Mucosa of gallbladder (tissue), 1 donor: ENCODE measurements at regions not wholly inside any gene's neighbourhood (a gene's known extent, or its start where the extent isn't known, plus 50 kb on each side); places are given as distances from the start of the nearest gene placed in this dataset.

ENCODE experiments used
- DNase-seq: peaks from one replicate; pipeline ENCODE4 v3.0.0-alpha.2; 2020; ENCODE audit warnings: low spot score
- donor health status: DM: no; HTN: no; CAD: no.

GRCh38 chr13:106887686-106888085, 319.7 kb upstream of the ARGLU1 start:
- DNase-seq = no peak

DNA sequence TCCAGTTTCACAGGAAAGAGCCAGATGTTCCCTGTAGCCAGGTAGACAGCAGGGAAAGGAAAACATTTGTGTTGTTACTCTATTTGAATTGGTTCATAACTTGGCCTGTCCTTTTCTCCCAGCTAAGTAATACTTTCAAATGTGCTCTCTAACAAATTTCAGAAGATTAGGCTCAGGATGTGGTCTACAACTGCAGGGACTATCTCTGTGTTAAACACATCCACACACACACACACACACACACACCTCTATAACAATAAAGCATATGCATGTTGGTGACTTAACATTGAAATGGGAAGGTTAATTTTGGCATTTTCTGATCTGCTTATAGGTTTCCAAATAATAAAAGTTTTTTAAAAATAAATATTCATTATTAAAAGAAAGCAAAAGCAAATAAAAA, 316.0 kb upstream of the ARGLU1 start:
- DNase-seq = no peak

DNA sequence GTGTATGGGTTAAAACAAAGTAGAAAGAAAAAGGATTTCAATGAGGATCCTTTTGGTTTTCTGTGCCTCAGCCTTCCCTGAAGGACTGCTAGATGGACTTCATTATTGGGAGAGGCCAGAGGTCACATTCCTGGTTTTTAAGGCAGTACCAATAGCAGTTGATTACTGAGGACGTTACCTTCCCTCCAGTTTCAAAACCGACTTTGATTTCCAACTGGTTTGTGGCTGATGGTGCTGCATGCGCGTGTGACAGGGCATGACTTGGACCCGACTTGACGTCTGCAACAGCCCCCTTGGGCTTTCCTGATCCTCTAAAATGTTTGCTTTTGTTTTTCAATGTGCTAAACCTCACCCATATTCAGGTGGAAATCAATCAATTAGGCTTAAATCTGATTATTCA, 314.3 kb upstream of the ARGLU1 start:
- DNase-seq = no peak

DNA sequence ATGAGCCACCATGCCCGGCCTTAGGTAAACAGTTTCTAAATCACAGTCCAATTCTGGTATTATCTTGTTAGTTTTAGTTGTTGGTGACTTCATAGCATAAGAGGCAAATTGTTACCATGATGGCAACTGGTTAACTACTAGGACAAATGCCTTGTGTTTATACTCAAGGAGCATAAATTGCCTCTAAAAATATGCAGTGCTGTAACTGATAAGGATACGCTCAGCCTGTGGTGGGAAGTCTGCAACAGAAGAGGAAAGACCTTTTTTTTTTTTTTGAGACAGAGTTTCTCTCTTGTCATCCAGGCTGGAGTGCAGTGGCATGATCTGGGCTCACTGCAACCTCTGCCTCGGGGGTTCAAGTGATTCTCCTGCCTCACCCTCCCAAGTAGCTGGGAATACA, 311.9 kb upstream of the ARGLU1 start:
- DNase-seq = no peak

- no peak for DNase-seq
These were observed 306.4 kb upstream of the ARGLU1 start for GRCh38 chr13:106874323-106874722.

- DNase-seq = no peak
These were observed 305.9 kb upstream of the ARGLU1 start for GRCh38 chr13:106873810-106874209.

DNA sequence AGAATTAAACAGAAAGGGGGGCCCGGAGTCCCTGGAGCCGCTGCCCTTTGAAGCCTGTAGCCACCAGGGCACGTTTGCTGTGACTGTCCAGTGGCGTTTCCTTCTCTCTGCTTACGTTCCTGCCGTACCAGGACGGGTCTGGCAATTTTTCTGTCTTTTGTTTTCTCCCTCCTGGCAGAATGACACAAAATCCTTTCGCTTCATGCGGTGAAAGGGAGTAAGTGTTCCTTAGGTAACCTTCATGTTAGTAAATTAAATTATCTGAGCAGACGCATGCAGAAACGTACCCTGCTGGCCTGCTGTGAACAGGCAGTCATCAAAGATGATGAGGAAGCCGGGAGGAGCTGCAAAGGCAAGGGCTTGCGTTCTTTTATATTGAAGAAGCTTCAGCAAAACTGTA, 299.3 kb upstream of the ARGLU1 start:
- no peak for DNase-seq

- DNase-seq = no peak
These were observed 297.9 kb upstream of the ARGLU1 start for GRCh38 chr13:106865716-106866440.

DNA sequence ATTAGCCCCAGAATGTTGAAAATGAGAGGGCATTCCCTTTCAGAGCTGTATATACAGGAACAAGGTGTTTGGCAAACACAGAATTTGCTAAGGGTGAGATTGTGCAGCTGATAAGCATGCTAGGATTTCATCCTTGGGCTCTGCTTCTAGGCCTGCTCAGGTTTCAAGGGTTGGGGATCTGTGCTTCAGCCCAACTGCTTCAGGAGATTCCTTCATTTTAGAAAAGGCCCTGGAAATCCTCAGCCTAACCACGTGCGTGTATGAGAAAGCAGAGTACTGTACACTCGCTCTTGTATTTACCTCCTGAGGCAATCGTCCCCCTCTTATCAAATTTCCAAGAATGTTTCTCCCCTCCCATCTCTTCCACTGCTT, 291.6 kb upstream of the ARGLU1 start:
- no peak for DNase-seq

- no peak for DNase-seq
These were observed 291.1 kb upstream of the ARGLU1 start for GRCh38 chr13:106858903-106859532.

DNA sequence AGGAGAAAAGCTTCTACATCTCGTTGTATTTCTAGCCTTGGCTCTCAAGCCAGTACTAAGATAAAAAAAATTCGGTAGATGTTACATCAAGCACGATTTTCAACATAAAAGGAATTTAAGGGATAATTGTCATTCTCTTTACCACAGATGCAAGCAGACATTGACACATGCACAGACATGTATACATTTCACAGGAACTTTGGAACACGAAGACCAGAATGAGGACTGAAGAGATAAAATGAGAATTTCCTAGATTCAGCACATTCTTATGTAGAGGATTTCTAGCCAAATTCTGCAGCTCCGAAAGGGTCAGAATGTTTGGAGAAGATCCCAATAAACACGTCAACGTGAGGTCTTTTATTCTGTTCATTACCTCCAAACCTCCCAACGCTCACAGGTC, 284.5 kb upstream of the ARGLU1 start:
- no peak for DNase-seq

- DNase-seq = no peak
These were observed 283.2 kb upstream of the ARGLU1 start for GRCh38 chr13:106850973-106851650.

GRCh38 chr13:106846571-106847448, 278.9 kb upstream of the ARGLU1 start:
- no peak for DNase-seq

- DNase-seq = no peak
These were observed 268.4 kb upstream of the ARGLU1 start for GRCh38 chr13:106836186-106836802.

GRCh38 chr13:106835477-106835876, 267.5 kb upstream of the ARGLU1 start:
- DNase-seq = no peak

- DNase-seq = no peak
These were observed 254.0 kb upstream of the ARGLU1 start for GRCh38 chr13:106821979-106822378.

GRCh38 chr13:106819413-106820180, 251.7 kb upstream of the ARGLU1 start:
- DNase-seq = no peak

GRCh38 chr13:106818971-106819370, 251.0 kb upstream of the ARGLU1 start:
- no peak for DNase-seq

GRCh38 chr13:106815545-106815944, 247.6 kb upstream of the ARGLU1 start:
- no peak for DNase-seq

- no peak for DNase-seq
These were observed 246.5 kb upstream of the ARGLU1 start for GRCh38 chr13:106814463-106814862.

DNA sequence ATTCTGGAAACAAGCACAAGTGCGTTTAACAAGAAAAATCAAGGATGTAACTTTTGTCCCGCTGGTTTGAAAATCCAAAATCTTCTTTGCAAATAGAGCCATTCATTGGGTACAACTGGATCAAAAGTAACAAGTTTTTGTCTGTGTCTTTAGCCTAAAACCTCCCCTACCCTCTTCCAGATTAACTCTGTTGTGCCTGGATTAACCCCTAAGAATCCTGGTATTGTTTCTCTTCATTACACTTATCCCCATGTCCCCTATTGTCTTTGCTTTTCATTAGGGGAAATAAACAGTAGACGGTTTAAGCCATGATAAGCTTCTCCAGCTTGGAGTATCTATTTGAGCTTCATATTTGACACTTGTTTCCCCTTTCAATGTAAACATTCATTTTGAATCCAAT, 242.1 kb upstream of the ARGLU1 start:
- no peak for DNase-seq
